IPS-18a (cell line): ENCODE measurements at regions not wholly inside any gene's neighbourhood (a gene's known extent, or its start where the extent isn't known, plus 50 kb on each side); places are given as distances from the start of the nearest gene placed in this dataset.
"Not testable (repeated sequence)": the region's sequence is repeated elsewhere in the genome, so short reads cannot be mapped to it uniquely, and the experiment has no call there.

Experiments used
- H3K27ac ChIP-seq: one replicate; pipeline ENCODE4 v1.5.1; 2013; ENCODE audit warnings: low read length
- H3K27me3 ChIP-seq: one replicate; pipeline ENCODE4 v1.6.1; 2013; ENCODE audit warnings: mild to moderate bottlenecking, low read length; ENCODE audit not compliant: control insufficient read depth, insufficient read depth
- H3K36me3 ChIP-seq: one replicate; pipeline ENCODE4 v1.6.1; 2013; ENCODE audit warnings: low read depth, low read length; ENCODE audit not compliant: control insufficient read depth
- H3K4me1 ChIP-seq: one replicate; pipeline ENCODE4 v1.6.1; 2013; ENCODE audit warnings: low read depth, low read length; ENCODE audit not compliant: control insufficient read depth
- H3K4me3 ChIP-seq: one replicate; pipeline ENCODE4 v1.5.1; 2013; ENCODE audit warnings: low read length
- H3K9ac ChIP-seq: one replicate; pipeline ENCODE4 v1.6.1; 2013; ENCODE audit warnings: mild to moderate bottlenecking, low read length, moderate library complexity
- H3K9me3 ChIP-seq: one replicate; pipeline ENCODE4 v1.6.1; 2013; ENCODE audit warnings: low read depth, low read length; ENCODE audit not compliant: control insufficient read depth

DNA sequence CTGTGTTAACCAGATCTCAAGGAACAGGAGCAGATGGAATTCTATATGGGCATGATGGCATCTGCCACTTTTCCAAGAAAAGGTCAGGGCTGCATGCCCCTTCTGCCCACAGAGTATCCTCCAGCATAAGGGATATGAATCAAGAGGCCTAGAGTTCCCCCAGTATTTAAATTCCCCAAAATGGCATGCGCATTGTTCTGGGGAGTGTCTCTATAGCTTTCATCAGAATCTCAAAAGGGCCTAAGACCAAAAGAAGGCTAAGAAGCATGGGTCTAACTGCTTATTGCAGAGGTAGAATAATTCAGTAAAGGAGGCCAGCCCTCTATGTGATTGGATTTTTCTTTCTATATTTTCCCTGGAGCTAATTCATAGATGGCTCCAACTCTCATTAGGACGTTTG, 114.2 kb upstream of the SPIN1 start:
- Histone ChIP-seq H3K4me1 (peaks cover 4% of the 10 kb centered on the region), H3K36me3 (no peaks in the 10 kb centered on the region), H3K27me3 (no peaks in the 10 kb centered on the region), H3K9me3 (no peaks in the 10 kb centered on the region), H3K4me3 (no peak overlapping the region), H3K27ac (no peak overlapping the region), H3K9ac (no peak overlapping the region)

DNA sequence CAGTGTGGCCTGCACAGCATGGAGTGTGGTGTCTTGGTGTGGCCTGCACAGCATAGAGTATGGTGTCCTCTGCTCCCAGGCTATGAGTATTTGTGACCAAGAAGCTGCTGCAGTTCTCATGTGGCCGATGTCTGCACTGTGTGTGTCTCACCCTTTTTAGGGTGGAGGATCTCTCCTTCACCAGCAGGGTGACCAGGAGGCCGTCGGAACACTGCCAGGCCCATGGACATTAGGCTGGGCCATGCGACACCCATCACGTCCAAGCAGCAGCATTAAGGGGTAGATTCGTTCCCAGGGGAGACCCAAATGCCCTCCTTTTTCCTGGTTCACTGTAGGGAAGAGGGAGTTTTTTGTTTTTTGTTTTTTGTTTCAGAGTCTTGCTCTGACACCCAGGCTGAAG, 115.3 kb upstream of the SPIN1 start:
- H3K9ac ChIP-seq = no peak overlapping the region
- H3K27ac ChIP-seq = no peak overlapping the region
- no peak overlapping the region for H3K4me3 ChIP-seq
- no peaks in the 10 kb centered on the region for H3K36me3 ChIP-seq
- peaks cover 4% of the 10 kb centered on the region for H3K4me1 ChIP-seq
- no peaks in the 10 kb centered on the region for H3K27me3 ChIP-seq
- H3K9me3 ChIP-seq = no peaks in the 10 kb centered on the region

DNA sequence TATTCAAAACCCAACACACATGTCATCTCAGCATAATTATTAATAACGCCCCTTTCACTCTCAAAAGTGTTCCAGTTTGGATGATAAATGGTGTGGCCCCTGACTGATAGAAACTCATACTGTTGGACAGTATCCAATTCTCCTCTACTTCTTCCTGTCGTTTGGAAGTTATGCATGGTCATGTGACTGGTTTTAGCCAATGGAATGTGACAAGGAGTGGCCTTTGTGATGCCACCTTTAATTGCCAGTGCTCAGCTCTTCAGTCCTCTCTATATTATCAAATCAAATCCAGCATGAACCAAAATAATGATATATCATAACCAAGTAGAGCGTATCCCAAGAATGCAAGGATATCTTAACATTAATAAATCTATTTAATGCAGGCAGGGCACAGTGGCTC, 117.8 kb upstream of the SPIN1 start:
- Histone ChIP-seq H3K9me3 (no peaks in the 10 kb centered on the region), H3K27ac (no peak overlapping the region), H3K27me3 (no peaks in the 10 kb centered on the region), H3K36me3 (no peaks in the 10 kb centered on the region), H3K4me3 (no peak overlapping the region), H3K4me1 (peaks cover 4% of the 10 kb centered on the region), H3K9ac (no peak overlapping the region)

GRCh38 chr9:88268886-88269285, 119.4 kb upstream of the SPIN1 start:
- H3K4me3 ChIP-seq = no peak overlapping the region
- peaks cover under 1% of the 10 kb centered on the region for H3K4me1 ChIP-seq
- no peak overlapping the region for H3K9ac ChIP-seq
- no peaks in the 10 kb centered on the region for H3K27me3 ChIP-seq
- H3K9me3 ChIP-seq = no peaks in the 10 kb centered on the region
- no peaks in the 10 kb centered on the region for H3K36me3 ChIP-seq
- H3K27ac ChIP-seq = no peak overlapping the region

- Histone ChIP-seq H3K4me1 (no peaks in the 10 kb centered on the region), H3K4me3 (no peak overlapping the region), H3K9ac (no peak overlapping the region), H3K27ac (no peak overlapping the region), H3K9me3 (no peaks in the 10 kb centered on the region), H3K27me3 (no peaks in the 10 kb centered on the region), H3K36me3 (no peaks in the 10 kb centered on the region)
Observed at GRCh38 chr9:88267283-88267682, 121.0 kb upstream of the SPIN1 start.

GRCh38 chr9:88266416-88266815, 121.8 kb upstream of the SPIN1 start:
- H3K9ac ChIP-seq = no peak overlapping the region
- H3K4me3 ChIP-seq = no peak overlapping the region
- no peaks in the 10 kb centered on the region for H3K27me3 ChIP-seq
- H3K4me1 ChIP-seq = no peaks in the 10 kb centered on the region
- H3K36me3 ChIP-seq = no peaks in the 10 kb centered on the region
- no peak overlapping the region for H3K27ac ChIP-seq
- no peaks in the 10 kb centered on the region for H3K9me3 ChIP-seq

GRCh38 chr9:88259001-88259400, 120.7 kb upstream of the SPATA31C2 start:
- H3K4me3 ChIP-seq = no peak overlapping the region
- no peaks in the 10 kb centered on the region for H3K36me3 ChIP-seq
- no peaks in the 10 kb centered on the region for H3K27me3 ChIP-seq
- no peak overlapping the region for H3K9ac ChIP-seq
- no peaks in the 10 kb centered on the region for H3K9me3 ChIP-seq
- no peak overlapping the region for H3K27ac ChIP-seq
- H3K4me1 ChIP-seq = no peaks in the 10 kb centered on the region

- Histone ChIP-seq H3K9me3 (no peaks in the 10 kb centered on the region), H3K27me3 (no peaks in the 10 kb centered on the region), H3K9ac (no peak overlapping the region), H3K4me1 (no peaks in the 10 kb centered on the region), H3K36me3 (no peaks in the 10 kb centered on the region), H3K4me3 (no peak overlapping the region), H3K27ac (no peak overlapping the region)
Observed at GRCh38 chr9:88258601-88259000, 120.3 kb upstream of the SPATA31C2 start.

- Histone ChIP-seq H3K9ac (no peak overlapping the region), H3K36me3 (no peaks in the 10 kb centered on the region), H3K9me3 (no peaks in the 10 kb centered on the region), H3K27ac (no peak overlapping the region), H3K27me3 (no peaks in the 10 kb centered on the region), H3K4me3 (no peak overlapping the region), H3K4me1 (no peaks in the 10 kb centered on the region)
Observed at GRCh38 chr9:88258024-88258423, 119.7 kb upstream of the SPATA31C2 start.

DNA sequence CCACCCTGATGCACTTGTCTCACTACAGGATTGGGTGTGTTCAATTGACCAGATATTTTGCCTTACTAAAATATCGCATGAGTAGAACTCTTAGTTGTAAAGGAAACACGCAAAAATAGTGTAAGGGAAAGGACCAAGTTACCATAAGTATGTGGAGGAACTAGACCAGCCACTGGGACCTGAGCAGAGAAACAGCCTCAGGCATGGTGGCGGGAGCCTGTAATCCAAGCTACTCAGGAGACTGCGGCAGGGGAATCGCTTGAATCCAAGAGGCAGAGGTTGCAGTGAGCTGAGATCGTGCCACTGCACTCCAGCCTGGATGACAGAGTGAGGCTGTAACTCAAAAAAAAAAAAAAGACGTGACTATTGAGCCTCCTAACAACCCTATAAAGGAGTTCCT, 117.9 kb upstream of the SPATA31C2 start:
- no peak overlapping the region for H3K4me3 ChIP-seq
- no peaks in the 10 kb centered on the region for H3K27me3 ChIP-seq
- H3K9ac ChIP-seq = no peak overlapping the region
- no peaks in the 10 kb centered on the region for H3K4me1 ChIP-seq
- H3K9me3 ChIP-seq = peaks cover 10% of the 10 kb centered on the region
- no peak overlapping the region for H3K27ac ChIP-seq
- no peaks in the 10 kb centered on the region for H3K36me3 ChIP-seq

GRCh38 chr9:88255806-88256205, 117.5 kb upstream of the SPATA31C2 start:
- H3K36me3 ChIP-seq, H3K27ac ChIP-seq, H3K4me1 ChIP-seq, H3K9me3 ChIP-seq, H3K27me3 ChIP-seq, H3K9ac ChIP-seq, H3K4me3 ChIP-seq: not testable (repeated sequence)

GRCh38 chr9:88251903-88252302, 113.6 kb upstream of the SPATA31C2 start:
- Histone ChIP-seq H3K36me3 (no peaks in the 10 kb centered on the region), H3K27ac (no peak overlapping the region), H3K9me3 (peaks cover 10% of the 10 kb centered on the region), H3K4me3 (no peak overlapping the region), H3K4me1 (no peaks in the 10 kb centered on the region), H3K9ac (no peak overlapping the region), H3K27me3 (no peaks in the 10 kb centered on the region)
